SU-DHL-6 (cell line): ENCODE measurements at regions not wholly inside any gene's neighbourhood (a gene's known extent, or its start where the extent isn't known, plus 50 kb on each side); places are given as distances from the start of the nearest gene placed in this dataset.

Experiments
- EZH2phosphoT487 ChIP-seq: fragments of 200-600 bp; sonication (generic), shearing (Covaris generic); conservative IDR thresholded peaks from 2 replicates; pipeline ENCODE4 v1.6.1; 2018; ENCODE audit warnings: mild to moderate bottlenecking, antibody characterized with exemption, low read length, moderate library complexity, mixed read lengths
- TF ChIP-seq, protein P1 (sequence below): fragments of 200-600 bp; sonication (generic); IDR thresholded peaks from one replicate; pipeline ENCODE4 v1.5.1; 2017; ENCODE audit warnings: antibody characterized with exemption, mild to moderate bottlenecking, low read length, moderate library complexity; ENCODE audit not compliant: insufficient read depth, poor library complexity, severe bottlenecking

DNA sequence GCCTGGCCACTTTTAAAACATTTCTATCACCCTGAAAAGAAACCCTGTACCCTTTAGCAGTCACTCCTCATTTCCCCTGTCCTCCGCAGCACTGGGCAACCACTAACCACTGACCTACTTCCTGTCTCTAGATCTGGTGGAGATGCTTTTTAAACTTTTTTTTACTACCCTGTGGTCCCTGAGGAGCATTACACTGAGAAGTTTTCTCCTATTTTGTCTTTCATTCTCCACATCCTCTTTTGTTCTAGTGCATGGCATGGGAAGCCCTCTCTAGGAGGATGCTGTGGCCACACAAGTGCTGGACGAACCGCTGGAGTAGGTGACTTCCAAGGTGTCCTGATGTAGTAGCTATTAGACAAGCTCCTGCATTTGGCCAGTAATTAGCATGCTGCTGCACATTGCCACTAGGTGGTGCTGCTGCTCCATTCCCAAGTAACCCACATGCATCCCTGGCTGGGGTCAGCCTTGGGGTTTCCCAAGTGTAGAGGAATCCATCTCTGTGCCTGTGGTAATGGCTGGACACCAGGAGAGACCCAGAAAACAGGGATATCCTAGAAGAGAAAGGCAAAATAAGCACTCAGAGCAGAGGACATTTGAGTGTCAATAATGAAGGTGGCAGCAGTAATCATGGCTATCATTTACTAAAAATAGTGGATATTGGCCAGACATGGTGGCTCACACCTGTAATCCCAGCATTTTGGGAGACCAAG lies 143.8 kb upstream of the CRHR1 start:
- TF ChIP-seq, protein P1, sequence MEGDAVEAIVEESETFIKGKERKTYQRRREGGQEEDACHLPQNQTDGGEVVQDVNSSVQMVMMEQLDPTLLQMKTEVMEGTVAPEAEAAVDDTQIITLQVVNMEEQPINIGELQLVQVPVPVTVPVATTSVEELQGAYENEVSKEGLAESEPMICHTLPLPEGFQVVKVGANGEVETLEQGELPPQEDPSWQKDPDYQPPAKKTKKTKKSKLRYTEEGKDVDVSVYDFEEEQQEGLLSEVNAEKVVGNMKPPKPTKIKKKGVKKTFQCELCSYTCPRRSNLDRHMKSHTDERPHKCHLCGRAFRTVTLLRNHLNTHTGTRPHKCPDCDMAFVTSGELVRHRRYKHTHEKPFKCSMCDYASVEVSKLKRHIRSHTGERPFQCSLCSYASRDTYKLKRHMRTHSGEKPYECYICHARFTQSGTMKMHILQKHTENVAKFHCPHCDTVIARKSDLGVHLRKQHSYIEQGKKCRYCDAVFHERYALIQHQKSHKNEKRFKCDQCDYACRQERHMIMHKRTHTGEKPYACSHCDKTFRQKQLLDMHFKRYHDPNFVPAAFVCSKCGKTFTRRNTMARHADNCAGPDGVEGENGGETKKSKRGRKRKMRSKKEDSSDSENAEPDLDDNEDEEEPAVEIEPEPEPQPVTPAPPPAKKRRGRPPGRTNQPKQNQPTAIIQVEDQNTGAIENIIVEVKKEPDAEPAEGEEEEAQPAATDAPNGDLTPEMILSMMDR = peak; percentile 95
- TF ChIP-seq EZH2phosphoT487 = no peak
